ENCODE measurements at regions not wholly inside any gene's neighbourhood (a gene's known extent, or its start where the extent isn't known, plus 50 kb on each side); places are given as distances from the start of the nearest gene placed in this dataset.

DNA sequence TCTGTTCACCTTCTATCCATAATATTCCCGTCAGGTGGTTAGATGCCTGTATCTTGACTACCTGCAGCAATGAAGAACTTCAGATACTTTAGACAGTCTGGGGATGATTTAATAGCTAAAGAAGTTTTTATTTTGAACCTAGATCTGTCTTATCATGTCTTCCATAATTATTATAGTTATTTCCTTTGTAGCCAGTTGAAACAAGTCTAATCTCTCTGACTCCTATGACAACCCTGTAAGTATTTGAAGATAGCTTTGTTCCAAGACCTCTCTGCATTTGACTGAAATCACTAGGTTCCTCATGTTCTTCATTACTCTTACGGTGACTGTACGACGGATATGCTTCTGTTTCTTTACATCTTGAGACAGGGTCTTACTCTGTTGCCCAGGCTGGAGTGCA is 316.6 kb upstream of the BMP2 start:
- no peak for DNase-seq (ENCODE audit: low read depth in 2 of 3, low spot score in 2 of 3)

DNA sequence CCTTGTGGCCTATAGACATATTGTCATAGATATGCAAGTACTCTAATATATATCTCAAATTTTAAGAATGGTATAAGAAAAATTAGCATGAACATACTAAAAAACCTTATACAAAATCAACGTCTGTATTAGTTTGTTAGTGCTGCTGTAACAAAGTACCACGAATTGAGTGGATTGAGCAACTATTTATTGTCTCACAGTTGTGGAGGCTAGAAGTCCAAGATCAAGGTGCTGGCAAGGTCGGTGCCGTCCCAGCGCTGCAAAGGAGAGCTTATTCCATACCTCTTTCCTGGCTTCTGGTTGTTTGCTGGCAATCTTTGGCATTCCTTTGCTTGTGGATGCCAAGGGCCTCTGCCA is 317.6 kb upstream of the FERMT1 start:
- no peak for DNase-seq (ENCODE audit: low read depth in 2 of 3, low spot score in 2 of 3)

GRCh38 chr20:6439737-6440442 is 317.1 kb upstream of the FERMT1 start:
- no peak for DNase-seq (ENCODE audit: low read depth in 2 of 3, low spot score in 2 of 3)

GRCh38 chr20:6434131-6434530 is 311.3 kb upstream of the FERMT1 start:
- no peak for DNase-seq (ENCODE audit: low read depth in 2 of 3, low spot score in 2 of 3)

GRCh38 chr20:6430381-6430780 is 307.6 kb upstream of the FERMT1 start:
- no peak for DNase-seq (ENCODE audit: low read depth in 2 of 3, low spot score in 2 of 3)

- DNase-seq (ENCODE audit: low read depth in 2 of 3, low spot score in 2 of 3) = no peak
Observed at GRCh38 chr20:6426287-6426891, 303.6 kb upstream of the FERMT1 start.

- DNase-seq (ENCODE audit: low read depth in 2 of 3, low spot score in 2 of 3) = no peak
Observed at GRCh38 chr20:6421321-6422248, 298.8 kb upstream of the FERMT1 start.

GRCh38 chr20:6420336-6420735 is 297.5 kb upstream of the FERMT1 start:
- DNase-seq (ENCODE audit: low read depth in 2 of 3, low spot score in 2 of 3) = no peak

- DNase-seq (ENCODE audit: low read depth in 2 of 3, low spot score in 2 of 3) = no peak
Observed at GRCh38 chr20:6418732-6419131, 295.9 kb upstream of the FERMT1 start.

GRCh38 chr20:6416371-6416770 is 293.5 kb upstream of the FERMT1 start:
- DNase-seq (ENCODE audit: low read depth in 2 of 3, low spot score in 2 of 3) = no peak

GRCh38 chr20:6411651-6412050 is 288.8 kb upstream of the FERMT1 start:
- DNase-seq (ENCODE audit: low read depth in 2 of 3, low spot score in 2 of 3) = no peak

GRCh38 chr20:6410721-6411120 is 287.9 kb upstream of the FERMT1 start:
- no peak for DNase-seq (ENCODE audit: low read depth in 2 of 3, low spot score in 2 of 3)

- no peak for DNase-seq (ENCODE audit: low read depth in 2 of 3, low spot score in 2 of 3)
Observed at GRCh38 chr20:6407163-6407562, 284.3 kb upstream of the FERMT1 start.

DNA sequence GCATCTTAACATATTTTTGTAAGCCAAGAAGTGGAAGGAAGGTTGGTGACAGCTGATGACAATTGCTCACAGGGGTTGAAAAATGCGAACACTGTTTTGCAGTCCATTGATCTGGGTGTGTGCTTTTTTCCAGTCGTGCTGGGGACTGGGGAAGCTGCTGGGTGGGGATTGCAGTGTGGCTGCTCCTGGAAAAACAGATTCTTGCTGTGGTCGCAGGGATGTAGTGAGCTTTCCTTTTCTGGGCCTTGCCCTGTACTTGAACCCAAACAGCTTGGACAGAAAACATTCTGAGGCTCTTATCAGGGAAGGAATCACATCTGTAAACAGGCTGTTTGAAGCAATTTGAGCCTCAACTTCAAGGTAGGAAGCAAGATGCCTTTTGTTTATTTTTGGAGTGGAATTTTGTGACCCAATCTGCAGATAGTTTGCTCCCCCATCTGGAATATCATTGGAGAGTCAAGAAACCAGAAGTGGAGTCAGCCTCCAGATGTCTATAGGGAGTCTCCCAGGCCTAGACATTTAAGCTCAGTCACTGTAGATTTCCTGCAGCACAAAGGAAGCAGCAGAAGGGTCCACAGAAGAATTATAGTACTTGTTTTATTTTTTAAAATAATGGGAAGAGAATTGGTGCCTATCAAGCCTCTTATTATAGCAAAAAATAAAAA is 279.2 kb upstream of the FERMT1 start:
- DNase-seq (ENCODE audit: low read depth in 2 of 3, low spot score in 2 of 3) = no peak

DNA sequence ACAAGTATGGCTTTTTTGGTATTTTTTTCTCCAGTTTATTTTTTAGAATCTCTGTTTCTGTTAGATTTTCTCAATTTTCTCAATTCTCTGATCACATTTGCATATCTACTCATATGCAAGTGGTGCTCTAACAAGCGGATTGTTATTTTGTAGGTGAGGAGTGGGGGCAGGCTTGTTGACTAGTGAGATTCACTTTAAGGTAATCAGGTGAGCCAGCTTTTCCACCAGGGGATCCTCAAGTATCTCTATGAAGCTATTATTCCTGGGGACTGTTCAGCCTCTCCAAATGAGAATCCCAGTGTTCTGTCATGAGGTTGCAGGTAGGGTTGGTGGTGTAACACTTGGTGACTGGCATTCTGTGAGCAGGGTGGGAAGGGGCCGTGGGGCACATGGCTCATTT is 274.3 kb upstream of the FERMT1 start:
- DNase-seq (ENCODE audit: low read depth in 2 of 3, low spot score in 2 of 3) = no peak

GRCh38 chr20:6395695-6396094 is 272.9 kb upstream of the FERMT1 start:
- DNase-seq (ENCODE audit: low read depth in 2 of 3, low spot score in 2 of 3) = no peak

DNA sequence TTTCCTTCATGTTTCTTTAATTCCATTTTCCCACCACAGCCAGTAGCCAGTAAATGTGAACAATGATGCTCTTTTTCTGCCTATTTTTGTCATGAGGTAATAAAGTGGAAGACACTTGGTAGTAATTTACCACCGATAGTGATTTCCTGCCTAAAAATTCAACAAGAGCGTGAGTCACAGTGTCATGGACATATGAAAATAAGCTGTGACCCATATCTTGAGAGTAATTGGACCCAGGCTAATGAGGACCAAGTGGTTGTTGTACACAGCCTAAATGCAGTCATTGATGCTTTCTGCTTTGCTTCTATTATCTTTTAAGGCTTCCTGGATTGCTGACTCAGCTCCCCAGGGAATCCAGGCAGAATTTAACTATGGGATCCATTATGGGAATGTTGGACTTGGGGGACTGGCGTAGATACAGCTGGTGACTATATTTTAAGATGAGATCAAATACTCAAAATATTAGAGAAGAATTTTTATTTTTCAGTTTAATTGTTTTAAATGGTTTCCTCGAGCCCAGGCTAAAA is 265.9 kb upstream of the FERMT1 start:
- DNase-seq (ENCODE audit: low read depth in 2 of 3, low spot score in 2 of 3) = no peak

GRCh38 chr20:6384956-6385486 is 262.2 kb upstream of the FERMT1 start:
- DNase-seq (ENCODE audit: low read depth in 2 of 3, low spot score in 2 of 3) = no peak

DNA sequence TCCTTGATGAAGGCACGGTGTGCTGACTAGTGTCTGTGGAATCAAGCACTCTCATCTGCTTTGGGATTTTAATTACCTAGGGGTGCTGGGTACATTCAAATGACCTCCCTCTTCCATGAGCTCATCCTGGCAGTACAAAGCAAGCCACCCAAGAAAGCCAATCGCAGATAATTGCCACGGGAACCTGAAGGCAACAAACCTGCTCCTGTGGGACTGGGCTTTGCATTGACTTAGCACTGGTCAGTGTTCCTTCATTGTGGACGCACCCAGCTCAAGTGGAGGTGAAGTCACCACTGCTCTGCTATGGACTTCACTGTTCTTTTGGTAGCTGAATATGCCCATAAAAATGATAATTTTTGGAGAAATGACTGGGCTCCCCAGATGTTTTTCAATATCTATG is 261.6 kb upstream of the FERMT1 start:
- DNase-seq (ENCODE audit: low read depth in 2 of 3, low spot score in 2 of 3) = no peak

DNA sequence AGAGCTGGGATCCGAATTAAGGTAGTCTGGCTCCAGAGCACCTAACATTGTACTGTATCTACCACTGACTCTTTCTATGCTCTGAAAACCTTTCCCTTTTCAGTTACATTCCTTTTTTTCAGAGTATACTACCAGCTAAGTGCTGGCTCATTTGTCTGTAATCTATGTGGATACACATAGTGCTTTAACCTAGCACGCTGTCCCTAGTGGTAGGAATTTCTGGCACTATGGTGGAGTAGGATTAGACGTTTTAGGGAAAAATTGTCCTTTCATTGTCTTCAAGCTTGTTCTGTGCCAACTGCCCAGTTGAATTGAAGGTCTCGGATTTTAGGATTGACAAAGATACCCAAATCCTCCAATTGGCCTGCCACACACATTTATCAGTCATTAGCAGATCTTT is 259.1 kb upstream of the FERMT1 start:
- DNase-seq (ENCODE audit: low read depth in 2 of 3, low spot score in 2 of 3) = no peak

DNA sequence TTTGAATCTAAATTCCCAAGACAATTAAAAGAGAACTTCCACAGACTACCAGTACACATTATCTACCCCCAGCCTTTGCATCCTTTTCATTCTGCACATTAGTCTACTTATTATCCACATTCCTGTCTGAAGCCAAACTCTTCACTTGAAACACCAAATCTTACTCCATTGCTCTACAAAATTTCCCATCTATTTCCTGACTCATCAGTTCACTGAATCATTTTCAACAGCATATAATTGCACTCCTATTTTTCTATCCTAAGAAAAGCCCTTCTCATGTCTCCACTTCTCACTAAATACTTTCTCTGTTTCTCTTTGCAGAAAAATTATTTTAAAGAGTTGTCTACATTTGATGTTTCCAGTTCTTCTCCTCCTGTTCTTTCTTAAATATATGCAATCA is 239.4 kb upstream of the FERMT1 start:
- no peak for DNase-seq (ENCODE audit: low read depth in 2 of 3, low spot score in 2 of 3)

Data from hematopoietic multipotent progenitor cell (in vitro differentiated cells).